Hepatocyte (in vitro differentiated cells): ENCODE measurements at regions not wholly inside any gene's neighbourhood (a gene's known extent, or its start where the extent isn't known, plus 50 kb on each side); places are given as distances from the start of the nearest gene placed in this dataset.

ENCODE experiments used
- CTCF ChIP-seq: fragments of 200-600 bp; sonication (generic); IDR thresholded peaks from 2 replicates; pipeline ENCODE4 v1.5.1; 2016; ENCODE audit warnings: antibody characterized with exemption, mild to moderate bottlenecking; ENCODE audit not compliant: poor library complexity
- EZH2 ChIP-seq: fragments of 200-600 bp; sonication (generic); IDR thresholded peaks from 2 replicates; pipeline ENCODE4 v1.6.1; 2016; ENCODE audit warnings: antibody characterized with exemption, mild to moderate bottlenecking, borderline replicate concordance
- EZH2phosphoT487 ChIP-seq: fragments of 200-600 bp; sonication (generic); IDR thresholded peaks from one replicate; pipeline ENCODE4 v1.6.1; 2018; ENCODE audit warnings: antibody characterized with exemption, mild to moderate bottlenecking, low read depth, moderate library complexity; ENCODE audit not compliant: unreplicated experiment, severe bottlenecking

- TF ChIP-seq EZH2 (no peak), CTCF (no peak), EZH2phosphoT487 (no peak)
These were observed 895.8 kb upstream of the EEF2KMT start for GRCh38 chr16:5993356-5993755.
